ENCODE measurements at regions not wholly inside any gene's neighbourhood (a gene's known extent, or its start where the extent isn't known, plus 50 kb on each side); places are given as distances from the start of the nearest gene placed in this dataset.
"Not testable (repeated sequence)": the region's sequence is repeated elsewhere in the genome, so short reads cannot be mapped to it uniquely, and the experiment has no call there.

DNA sequence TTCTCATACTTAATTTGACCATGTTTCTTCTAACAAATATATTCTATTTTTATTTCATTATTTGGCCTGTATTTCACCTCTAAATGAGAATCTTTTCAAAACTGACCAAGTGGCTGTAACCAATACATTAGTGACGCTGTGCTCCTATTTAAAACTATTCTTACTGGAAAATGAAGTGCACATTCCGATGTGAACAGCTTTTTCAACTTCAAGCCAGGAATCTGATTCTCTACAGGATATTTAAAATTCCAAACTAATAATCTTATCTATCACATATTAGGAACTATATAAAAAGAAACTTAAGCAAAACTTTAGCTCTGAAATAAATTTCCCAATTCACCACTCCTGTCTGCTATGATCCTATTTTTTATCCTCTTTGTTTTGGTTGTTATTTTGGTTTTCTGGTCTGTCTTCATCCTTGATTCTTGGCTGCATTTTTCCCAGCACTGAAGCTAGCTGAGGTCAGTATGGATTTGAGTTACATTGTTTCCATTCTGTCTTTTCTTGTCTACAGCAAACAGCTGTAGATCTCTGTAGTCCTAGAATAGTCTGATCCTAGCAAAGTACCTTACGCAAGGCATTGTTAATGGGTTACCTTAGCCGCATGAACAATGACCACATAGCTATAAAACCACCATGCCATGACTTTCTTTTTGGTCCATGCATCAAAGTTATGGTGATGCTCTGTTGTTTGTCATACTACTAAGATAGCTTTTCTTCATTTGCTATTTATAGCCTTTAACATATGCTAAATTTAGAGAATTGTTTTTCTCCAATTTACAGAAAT lies 748.6 kb upstream of the SPRY2 start:
- Mint-ChIP-seq H3K27me3 (no peaks in the 10 kb centered on the region), H3K9me3 (no peaks in the 10 kb centered on the region), H3K27ac (no peak overlapping the region), H3K4me3 (no peak overlapping the region), H3K36me3 (ENCODE audit: low read depth) (no peaks in the 10 kb centered on the region), H3K4me1 (no peaks in the 10 kb centered on the region)
- no peak for TF ChIP-seq CTCF (IDR thresholded peaks at IDR 0.05)
- intact Hi-C loops (cut with micrococcal nuclease) = no loop called here
- POLR2A ChIA-PET = no interaction called here
- ATAC-seq (ENCODE audit: low read depth) (no peak), DNase-seq (no peak)
- CTCF ChIA-PET = no interaction called here

GRCh38 chr13:81080911-81081454 lies 740.1 kb upstream of the SPRY2 start:
- ATAC-seq (ENCODE audit: low read depth) (no peak), DNase-seq (no peak)
- intact Hi-C loops (cut with micrococcal nuclease) = no loop called here
- ChIA-PET POLR2A (no interaction called here), CTCF (no interaction called here)
- TF ChIP-seq CTCF (IDR thresholded peaks at IDR 0.05) = no peak
- no peak overlapping the region for H3K27ac Mint-ChIP-seq
- H3K9me3 Mint-ChIP-seq = peaks cover 3% of the 10 kb centered on the region
- no peaks in the 10 kb centered on the region for H3K27me3 Mint-ChIP-seq
- no peaks in the 10 kb centered on the region for H3K4me1 Mint-ChIP-seq
- no peak overlapping the region for H3K4me3 Mint-ChIP-seq
- no peaks in the 10 kb centered on the region for H3K36me3 Mint-ChIP-seq (ENCODE audit: low read depth)

DNA sequence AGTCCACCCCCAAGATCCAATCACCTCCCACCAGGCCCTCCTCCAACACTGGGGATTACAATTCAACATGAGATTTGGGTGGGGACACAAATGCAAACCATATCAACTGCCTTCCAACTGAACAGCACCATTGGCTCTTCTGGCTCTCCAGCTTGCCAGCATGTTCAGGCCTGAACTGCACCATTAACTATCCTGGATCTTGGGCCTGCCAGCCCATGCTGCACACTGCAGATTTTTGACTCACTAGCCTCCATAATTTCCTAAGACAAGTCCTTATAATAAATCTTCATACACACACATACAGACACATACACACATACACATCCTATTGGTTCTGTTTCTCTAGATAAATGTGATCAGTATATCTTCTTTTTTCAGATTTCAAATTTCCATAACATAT lies 737.1 kb upstream of the SPRY2 start:
- no peaks in the 10 kb centered on the region for H3K36me3 Mint-ChIP-seq (ENCODE audit: low read depth)
- H3K4me1 Mint-ChIP-seq = no peaks in the 10 kb centered on the region
- peaks cover 3% of the 10 kb centered on the region for H3K9me3 Mint-ChIP-seq
- ATAC-seq (ENCODE audit: low read depth) (no peak), DNase-seq (no peak)
- no peaks in the 10 kb centered on the region for H3K27me3 Mint-ChIP-seq
- CTCF ChIA-PET = no interaction called here
- POLR2A ChIA-PET = no interaction called here
- intact Hi-C loops (cut with micrococcal nuclease) = no loop called here
- H3K27ac Mint-ChIP-seq = no peak overlapping the region
- H3K4me3 Mint-ChIP-seq = no peak overlapping the region
- TF ChIP-seq CTCF (IDR thresholded peaks at IDR 0.05) = no peak

GRCh38 chr13:81069822-81070221 lies 728.9 kb upstream of the SPRY2 start:
- POLR2A ChIA-PET; H3K4me3 Mint-ChIP-seq; H3K36me3 Mint-ChIP-seq (ENCODE audit: low read depth); intact Hi-C loops (cut with micrococcal nuclease); ATAC-seq (ENCODE audit: low read depth); DNase-seq; H3K27me3 Mint-ChIP-seq; H3K9me3 Mint-ChIP-seq; H3K4me1 Mint-ChIP-seq; CTCF ChIA-PET; H3K27ac Mint-ChIP-seq: not testable (repeated sequence)

DNA sequence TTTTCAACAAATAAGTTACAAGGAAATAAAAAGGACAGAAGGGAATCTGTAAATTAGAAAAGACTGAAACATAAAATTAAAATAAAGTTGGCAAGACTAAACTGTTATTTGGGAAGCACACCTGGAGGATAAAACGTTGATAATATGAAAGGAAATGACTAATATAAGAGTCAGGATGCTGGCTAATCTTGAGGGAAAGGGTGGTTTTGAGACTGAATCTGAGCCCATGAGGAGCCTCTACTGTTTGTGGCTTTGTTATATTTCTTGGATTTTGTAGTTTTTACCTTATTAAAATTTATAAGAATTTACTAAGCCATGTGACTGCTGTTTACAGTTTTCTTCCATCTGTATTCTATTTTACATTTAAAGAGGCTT lies 718.0 kb upstream of the SPRY2 start:
- Mint-ChIP-seq H3K4me3 (no peak overlapping the region), H3K27me3 (no peaks in the 10 kb centered on the region), H3K9me3 (no peaks in the 10 kb centered on the region), H3K36me3 (ENCODE audit: low read depth) (no peaks in the 10 kb centered on the region), H3K27ac (no peak overlapping the region), H3K4me1 (no peaks in the 10 kb centered on the region)
- POLR2A ChIA-PET = no interaction called here
- no peak for TF ChIP-seq CTCF (IDR thresholded peaks at IDR 0.05)
- no peak for ATAC-seq (ENCODE audit: low read depth)
- CTCF ChIA-PET = no interaction called here
- intact Hi-C loops (cut with micrococcal nuclease) = no loop called here
- no peak for DNase-seq
